Stomach (tissue), 8 donors: ENCODE measurements at regions not wholly inside any gene's neighbourhood (a gene's known extent, or its start where the extent isn't known, plus 50 kb on each side); places are given as distances from the start of the nearest gene placed in this dataset.

Experiments
- DNase-seq, 2 donors: peaks; one replicate each; pipeline versions ENCODE4 v3.0.0 to v3.0.0-alpha.2; 2013 to 2019
- H3K27ac ChIP-seq, 5 donors: fragments of 200-600 bp in 4 of 5; sonication (generic) in 4 of 5; one replicate each; pipeline ENCODE4 v1.5.1; 2013 to 2019; ENCODE audit warnings: mild to moderate bottlenecking in 1 of 5, moderate library complexity in 1 of 5
- H3K27me3 ChIP-seq, 3 donors: fragments of 200-600 bp; sonication (generic); one replicate each; pipeline ENCODE4 v1.5.1; 2017 to 2019; ENCODE audit warnings: mixed run types in 1 of 3
- H3K36me3 ChIP-seq, 4 donors: fragments of 200-600 bp; sonication (generic); 1 replicate in 3 of 4; 2 replicates in 1 of 4; pipeline ENCODE4 v1.5.1; 2016 to 2019
- H3K4me1 ChIP-seq, 4 donors: fragments of 200-600 bp; sonication (generic); one replicate each; pipeline ENCODE4 v1.5.1; 2016 to 2019
- H3K4me3 ChIP-seq, 4 donors: fragments of 200-600 bp; sonication (generic) in 3 of 4; one replicate each; pipeline ENCODE4 v1.5.1; 2016 to 2019; ENCODE audit warnings: mild to moderate bottlenecking in 1 of 4
- H3K9me3 ChIP-seq, 4 donors: fragments of 200-600 bp; sonication (generic); one replicate each; pipeline ENCODE4 v1.5.1; 2016 to 2019
- EP300 ChIP-seq: sonication (generic); formaldehyde crosslinking; IDR thresholded peaks from one replicate; pipeline ENCODE4 v1.6.1; 2017; ENCODE audit warnings: antibody characterized with exemption
- POLR2A ChIP-seq, 4 donors: fragments of 450-650 bp; IDR thresholded peaks; one replicate each; pipeline ENCODE4 v1.6.1; 2016; ENCODE audit warnings: antibody characterized with exemption in 4 of 4, control low read depth in 2 of 4, mild to moderate bottlenecking in 1 of 4, moderate library complexity in 1 of 4
- POLR2AphosphoS5 ChIP-seq, 3 donors: sonication (generic); formaldehyde crosslinking; IDR thresholded peaks; one replicate each; pipeline ENCODE4 v1.6.1; 2016; ENCODE audit warnings: antibody characterized with exemption in 3 of 3
- WGBS, 5 donors: extraction: QIAGEN DNeasy Blood & Tissue Kit in 3 of 5; methylation state at CpG; one replicate each; pipeline versions ENCODE4 v1.1.5 to v1.1.7; 2013 to 2018; 5-methylcytosine and 5-hydroxymethylcytosine counted together
- intact Hi-C: fragments of 100-400 bp; cut with DNase I; formaldehyde crosslinking; loops from one replicate; pipeline ENCODE4 v1.15.1; 2023; ENCODE audit warnings: low total_unique reads
- TF ChIP-seq, protein P1 (sequence below), 7 experiments: fragments of 450-650 bp in 4 of 7; fragments of 200-600 bp in 3 of 7; sonication (generic) in 3 of 7; IDR thresholded peaks; one replicate each; pipeline ENCODE4 v1.5.1; 2016 to 2019; ENCODE audit warnings: antibody characterized with exemption in 7 of 7, control low read depth in 2 of 7, mild to moderate bottlenecking in 1 of 7
- donor health status: healthy with polysubstance abuse.
- donor health status: Bipolar disorder and iron deficiency.
- donor health status: healthy.

DNA sequence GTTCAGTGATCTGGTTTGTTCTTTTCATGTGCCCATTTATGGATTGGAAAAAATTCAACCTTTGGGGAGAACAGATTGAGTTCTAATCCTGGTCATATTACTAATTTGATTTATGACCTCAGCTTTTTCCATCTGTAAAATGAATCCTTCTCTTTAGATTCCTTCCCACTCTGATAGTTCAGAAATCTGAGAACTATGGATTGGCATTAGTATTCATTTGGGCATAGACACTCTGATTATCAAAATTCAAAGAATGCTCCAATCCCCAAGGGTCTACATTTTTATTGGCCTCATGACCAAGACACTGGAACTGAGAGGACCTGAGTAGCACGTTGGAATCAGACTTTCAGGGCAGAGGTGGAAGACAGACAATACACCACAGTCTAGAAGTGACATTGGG, 405.9 kb upstream of the PAPPA start:
- Histone ChIP-seq H3K4me1 (no peaks in the 10 kb centered on the region), H3K27ac (no peak overlapping the region), H3K4me3 (no peak overlapping the region), H3K9me3 (no peaks in the 10 kb centered on the region), H3K27me3 (no peaks in the 10 kb centered on the region), H3K36me3 (no peaks in the 10 kb centered on the region)
- intact Hi-C loops = no loop called here
- 30 to 53% (median 40%) methylated on average over 1 of the region's 1 CpG for WGBS, 5 donors
- DNase-seq = no peak
- TF ChIP-seq POLR2AphosphoS5 (IDR thresholded peaks at IDR 0.05) = no peak
- TF ChIP-seq, protein P1, sequence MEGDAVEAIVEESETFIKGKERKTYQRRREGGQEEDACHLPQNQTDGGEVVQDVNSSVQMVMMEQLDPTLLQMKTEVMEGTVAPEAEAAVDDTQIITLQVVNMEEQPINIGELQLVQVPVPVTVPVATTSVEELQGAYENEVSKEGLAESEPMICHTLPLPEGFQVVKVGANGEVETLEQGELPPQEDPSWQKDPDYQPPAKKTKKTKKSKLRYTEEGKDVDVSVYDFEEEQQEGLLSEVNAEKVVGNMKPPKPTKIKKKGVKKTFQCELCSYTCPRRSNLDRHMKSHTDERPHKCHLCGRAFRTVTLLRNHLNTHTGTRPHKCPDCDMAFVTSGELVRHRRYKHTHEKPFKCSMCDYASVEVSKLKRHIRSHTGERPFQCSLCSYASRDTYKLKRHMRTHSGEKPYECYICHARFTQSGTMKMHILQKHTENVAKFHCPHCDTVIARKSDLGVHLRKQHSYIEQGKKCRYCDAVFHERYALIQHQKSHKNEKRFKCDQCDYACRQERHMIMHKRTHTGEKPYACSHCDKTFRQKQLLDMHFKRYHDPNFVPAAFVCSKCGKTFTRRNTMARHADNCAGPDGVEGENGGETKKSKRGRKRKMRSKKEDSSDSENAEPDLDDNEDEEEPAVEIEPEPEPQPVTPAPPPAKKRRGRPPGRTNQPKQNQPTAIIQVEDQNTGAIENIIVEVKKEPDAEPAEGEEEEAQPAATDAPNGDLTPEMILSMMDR (IDR thresholded peaks at IDR 0.05) = no peak
- TF ChIP-seq EP300 = no peak
- TF ChIP-seq POLR2A (IDR thresholded peaks at IDR 0.05) = no peak

DNA sequence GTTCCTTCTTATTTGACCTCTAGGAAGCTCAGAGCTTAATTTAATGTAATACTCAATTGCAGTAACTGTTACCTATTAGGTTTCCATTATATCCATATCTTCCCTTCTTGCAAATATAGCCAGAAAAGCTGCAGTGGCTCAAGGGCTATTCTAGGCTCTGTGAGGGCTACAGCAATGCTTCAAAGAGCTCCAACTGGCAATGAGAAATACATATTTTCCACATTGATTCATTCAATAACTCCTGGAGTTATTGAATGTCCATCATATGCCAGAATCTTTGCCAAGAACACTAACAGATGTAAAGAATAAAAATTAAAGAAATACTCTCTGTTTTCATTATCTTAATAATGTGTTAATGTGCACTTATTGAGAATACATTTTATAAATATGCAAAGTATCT, 396.9 kb upstream of the PAPPA start:
- H3K27ac ChIP-seq = no peak overlapping the region
- DNase-seq = no peak
- TF ChIP-seq POLR2A (IDR thresholded peaks at IDR 0.05) = no peak
- no peak for TF ChIP-seq EP300
- no peak for TF ChIP-seq POLR2AphosphoS5 (IDR thresholded peaks at IDR 0.05)
- TF ChIP-seq, protein P1 (IDR thresholded peaks at IDR 0.05) = no peak
- H3K36me3 ChIP-seq = no peaks in the 10 kb centered on the region
- H3K4me1 ChIP-seq = no peaks in the 10 kb centered on the region
- intact Hi-C loops = no loop called here
- H3K27me3 ChIP-seq = no peaks in the 10 kb centered on the region
- H3K4me3 ChIP-seq = no peak overlapping the region
- H3K9me3 ChIP-seq = no peaks in the 10 kb centered on the region

DNA sequence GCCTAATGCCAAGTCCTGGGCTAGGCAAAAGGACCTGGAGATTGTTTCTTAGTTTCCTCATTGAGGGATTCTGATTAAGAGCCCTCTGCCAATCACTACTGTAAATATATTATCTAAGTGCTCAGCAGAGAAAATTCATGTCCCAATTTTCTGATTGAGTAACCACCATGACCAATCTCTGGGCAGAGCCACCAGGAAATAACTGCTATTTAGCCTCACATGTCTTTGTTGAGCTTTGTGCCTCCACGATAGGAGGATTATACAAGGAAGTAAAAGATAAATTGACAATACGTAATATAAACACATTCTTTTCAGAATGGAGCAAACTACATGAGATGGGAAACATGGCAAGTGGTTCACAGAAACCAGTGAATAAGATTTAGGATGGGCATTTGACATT, 396.1 kb upstream of the PAPPA start:
- no peak overlapping the region for H3K27ac ChIP-seq
- H3K27me3 ChIP-seq = no peaks in the 10 kb centered on the region
- H3K9me3 ChIP-seq = no peaks in the 10 kb centered on the region
- H3K4me1 ChIP-seq = no peaks in the 10 kb centered on the region
- WGBS, 5 donors = 51 to 67% (median 64%) methylated on average over 2 of the region's 2 CpGs
- H3K36me3 ChIP-seq = no peaks in the 10 kb centered on the region
- intact Hi-C loops = no loop called here
- DNase-seq = no peak
- H3K4me3 ChIP-seq = no peak overlapping the region
- TF ChIP-seq EP300 = no peak
- no peak for TF ChIP-seq POLR2A (IDR thresholded peaks at IDR 0.05)
- TF ChIP-seq, protein P1 (IDR thresholded peaks at IDR 0.05) = no peak
- no peak for TF ChIP-seq POLR2AphosphoS5 (IDR thresholded peaks at IDR 0.05)

DNA sequence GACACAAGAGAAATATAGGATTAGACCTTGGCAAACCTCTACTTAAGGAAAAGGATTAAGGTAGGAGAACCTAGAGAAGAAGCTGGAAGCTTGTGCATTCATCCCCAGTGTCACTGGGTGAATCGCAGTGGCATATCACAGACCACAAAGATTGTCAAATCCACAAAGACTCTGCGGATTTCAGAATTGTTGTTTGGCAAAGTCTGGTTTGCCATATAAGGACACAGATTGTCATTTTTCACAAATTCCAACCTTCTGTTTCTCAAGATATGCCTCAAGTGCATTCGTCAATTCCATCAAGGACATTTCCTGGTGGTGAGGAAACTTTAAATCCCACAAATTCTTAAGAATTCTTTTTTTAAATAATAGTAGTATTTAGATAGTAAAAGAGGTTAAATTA, 395.1 kb upstream of the PAPPA start:
- 71 to 82% (median 77%) methylated on average over 3 of the region's 3 CpGs for WGBS, 5 donors
- no peaks in the 10 kb centered on the region for H3K36me3 ChIP-seq

More for the DNA sequence above, 395.1 kb upstream of the PAPPA start:
- DNase-seq = no peak
- H3K9me3 ChIP-seq = no peaks in the 10 kb centered on the region
- H3K27me3 ChIP-seq = no peaks in the 10 kb centered on the region
- no peak overlapping the region for H3K4me3 ChIP-seq
- no peaks in the 10 kb centered on the region for H3K4me1 ChIP-seq
- TF ChIP-seq, protein P1 (IDR thresholded peaks at IDR 0.05) = no peak
- TF ChIP-seq EP300 = no peak
- TF ChIP-seq POLR2A (IDR thresholded peaks at IDR 0.05) = no peak
- TF ChIP-seq POLR2AphosphoS5 (IDR thresholded peaks at IDR 0.05) = no peak
- intact Hi-C loops = no loop called here
- no peak overlapping the region for H3K27ac ChIP-seq
